A673 (cell line): ENCODE measurements at regions not wholly inside any gene's neighbourhood (a gene's known extent, or its start where the extent isn't known, plus 50 kb on each side); places are given as distances from the start of the nearest gene placed in this dataset.

Experiments
- CTCF ChIP-seq: fragments of 300-800, 200-600 bp; sonication (generic); conservative IDR thresholded peaks from 2 replicates; pipeline ENCODE4 v1.5.1; 2017; ENCODE audit warnings: low read depth, mild to moderate bottlenecking, antibody characterized with exemption, low read length, moderate library complexity, mixed read lengths
- EZH2 ChIP-seq: fragments of 200-600 bp; sonication (generic); IDR thresholded peaks from 2 replicates; pipeline ENCODE4 v1.6.1; 2017; ENCODE audit warnings: borderline replicate concordance, low read depth, mild to moderate bottlenecking, mixed read lengths, antibody characterized with exemption, low read length; ENCODE audit not compliant: poor library complexity, severe bottlenecking

DNA sequence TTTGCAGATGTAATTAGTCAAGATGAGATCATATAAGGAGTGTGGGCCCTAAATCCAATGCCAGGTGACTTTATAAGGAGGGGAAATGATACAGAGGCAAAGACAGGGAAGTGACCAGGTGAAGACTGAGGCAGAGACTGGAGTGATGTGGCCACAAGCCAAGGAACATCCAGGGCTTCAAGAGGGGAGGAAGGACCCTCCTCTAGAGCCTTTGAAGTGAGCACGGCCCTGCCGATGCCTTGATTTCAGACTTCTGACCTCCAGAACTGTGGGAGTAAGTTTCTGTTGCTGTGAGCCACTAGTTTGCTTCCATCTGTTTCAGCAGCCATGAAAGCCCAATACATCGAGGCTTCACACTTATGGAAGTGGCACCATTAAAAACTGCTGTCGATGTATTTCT lies 78.7 kb downstream of the SHANK2 start:
- TF ChIP-seq EZH2 (no peak), CTCF (no peak)
